Astrocyte of the hippocampus (primary cell): ENCODE measurements at regions not wholly inside any gene's neighbourhood (a gene's known extent, or its start where the extent isn't known, plus 50 kb on each side); places are given as distances from the start of the nearest gene placed in this dataset.
"Not testable (repeated sequence)": the region's sequence is repeated elsewhere in the genome, so short reads cannot be mapped to it uniquely, and the experiment has no call there.

Source experiments
- DNase-seq: peaks from one replicate; pipeline ENCODE4 v3.0.0; 2011; ENCODE audit warnings: low read depth, low spot score

- no peak for DNase-seq
These were observed 169.5 kb upstream of the TAS2R1 start for GRCh38 chr5:9799606-9800005.

DNA sequence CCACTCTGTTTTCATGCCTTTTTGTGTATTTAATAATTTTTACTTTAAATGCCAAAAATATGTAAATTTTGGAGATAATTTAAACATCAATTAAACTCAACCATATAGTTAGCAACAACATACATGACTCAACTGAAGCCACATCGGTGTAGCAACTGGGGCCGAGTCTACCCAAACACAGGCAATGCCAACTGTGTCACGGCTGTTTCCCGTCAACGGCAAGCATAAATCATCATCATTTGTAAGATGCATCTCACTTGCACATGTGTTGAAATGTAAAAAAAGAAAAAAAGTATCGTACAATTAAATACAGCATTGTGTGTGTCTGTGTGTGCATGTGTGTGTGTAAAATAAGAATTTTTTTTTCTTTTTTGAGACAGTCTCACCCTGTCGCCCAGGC is 160.1 kb upstream of the TAS2R1 start:
- no peak for DNase-seq

DNA sequence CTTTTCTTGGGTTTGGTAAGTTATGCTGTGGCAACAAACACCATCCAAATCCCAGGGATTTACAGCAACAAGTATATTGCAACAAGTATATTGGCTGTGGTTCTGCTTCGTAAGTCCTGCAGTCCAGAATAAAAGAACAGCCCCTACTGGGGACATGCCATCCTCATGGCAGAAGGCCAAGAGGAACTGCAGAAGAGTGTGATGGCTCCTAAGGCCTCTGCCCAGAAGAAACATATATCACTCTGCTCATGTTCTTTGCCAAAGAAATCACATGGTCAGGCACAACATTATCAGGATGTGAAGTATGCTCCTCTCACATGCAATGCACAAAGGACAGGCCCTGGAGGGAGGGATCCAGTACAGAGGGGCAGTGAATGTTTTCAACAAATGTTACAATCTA is 159.6 kb upstream of the TAS2R1 start:
- no peak for DNase-seq

DNA sequence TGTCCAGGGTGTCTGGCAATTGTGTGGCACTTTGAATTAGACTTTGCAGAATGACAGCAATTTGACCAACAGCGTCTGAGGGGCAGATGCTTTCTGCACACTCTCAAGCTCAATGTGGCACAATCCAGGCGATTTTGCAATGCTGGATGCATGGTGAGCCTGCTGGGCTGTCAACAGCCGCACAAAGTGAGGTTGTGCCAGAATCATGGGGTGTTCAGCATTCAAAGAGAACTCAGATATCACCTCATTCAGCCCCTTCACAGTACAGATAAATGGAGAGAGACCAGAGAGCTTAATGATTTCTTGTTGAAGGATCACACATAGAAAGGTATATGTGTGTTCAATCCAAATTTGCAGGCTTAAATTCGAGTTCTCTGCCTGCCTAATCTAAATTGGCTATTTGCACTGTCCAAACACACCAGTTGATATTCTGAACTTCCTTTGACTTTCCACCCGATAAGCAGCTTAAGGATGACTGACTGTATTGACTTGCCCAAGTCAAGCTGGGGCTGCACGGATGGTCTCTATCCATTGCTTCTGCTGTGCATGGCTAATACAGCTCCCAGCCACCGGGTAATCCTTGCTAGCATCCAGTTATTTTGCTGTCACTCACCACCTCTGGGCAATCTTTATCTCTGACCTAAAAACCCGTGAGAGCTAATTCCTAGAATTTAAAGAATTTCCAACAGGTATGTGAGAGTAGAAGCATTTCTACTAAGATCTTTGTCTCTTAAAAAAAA is 157.9 kb upstream of the TAS2R1 start:
- no peak for DNase-seq

DNA sequence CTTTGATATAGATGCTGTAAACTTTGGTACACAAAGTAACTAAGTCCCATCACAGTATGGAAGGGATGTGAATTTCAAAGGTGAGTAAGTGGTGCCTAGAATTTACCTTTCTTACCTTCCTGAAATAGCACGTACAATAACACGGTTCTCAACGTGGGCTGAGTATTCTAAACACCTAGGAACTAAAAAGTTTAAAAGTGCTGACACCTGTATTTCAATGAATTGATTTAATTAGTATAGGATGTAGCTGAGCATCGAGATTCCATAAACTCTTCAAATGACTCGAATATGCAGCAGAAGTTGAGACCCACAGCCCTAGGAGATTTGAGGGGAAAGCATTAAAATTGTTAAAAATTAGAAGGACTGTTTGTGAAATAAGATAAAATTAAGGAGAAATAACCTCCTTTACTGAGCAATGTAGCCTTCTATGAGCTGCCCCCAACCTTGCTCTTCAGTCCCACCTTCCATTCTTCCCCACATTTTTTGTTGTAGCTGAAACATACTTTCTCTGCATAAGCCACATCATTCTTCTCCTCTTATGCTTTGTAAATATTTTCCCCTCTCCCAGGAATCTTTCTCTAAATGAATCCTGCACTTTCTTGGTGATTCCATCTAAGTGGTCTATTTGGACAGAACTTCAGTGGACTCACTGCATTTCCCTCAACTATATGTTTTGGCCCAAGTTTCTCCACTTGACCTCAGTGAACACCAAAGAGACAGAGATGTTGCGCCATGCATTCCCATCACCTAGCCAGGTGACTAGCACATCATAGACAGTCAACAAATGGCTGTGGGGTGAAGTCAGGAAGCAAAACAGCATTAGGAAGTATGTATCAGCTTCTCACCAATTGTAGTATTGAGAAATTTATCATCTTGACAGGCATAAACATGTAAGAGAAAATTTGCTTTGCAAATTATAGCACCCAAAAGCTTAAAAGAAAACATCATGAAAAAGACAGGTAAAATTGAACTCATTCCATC is 156.5 kb upstream of the TAS2R1 start:
- no peak for DNase-seq

GRCh38 chr5:9785751-9786150 is 155.6 kb upstream of the TAS2R1 start:
- no peak for DNase-seq

GRCh38 chr5:9784231-9784630 is 154.1 kb upstream of the TAS2R1 start:
- DNase-seq = no peak

DNA sequence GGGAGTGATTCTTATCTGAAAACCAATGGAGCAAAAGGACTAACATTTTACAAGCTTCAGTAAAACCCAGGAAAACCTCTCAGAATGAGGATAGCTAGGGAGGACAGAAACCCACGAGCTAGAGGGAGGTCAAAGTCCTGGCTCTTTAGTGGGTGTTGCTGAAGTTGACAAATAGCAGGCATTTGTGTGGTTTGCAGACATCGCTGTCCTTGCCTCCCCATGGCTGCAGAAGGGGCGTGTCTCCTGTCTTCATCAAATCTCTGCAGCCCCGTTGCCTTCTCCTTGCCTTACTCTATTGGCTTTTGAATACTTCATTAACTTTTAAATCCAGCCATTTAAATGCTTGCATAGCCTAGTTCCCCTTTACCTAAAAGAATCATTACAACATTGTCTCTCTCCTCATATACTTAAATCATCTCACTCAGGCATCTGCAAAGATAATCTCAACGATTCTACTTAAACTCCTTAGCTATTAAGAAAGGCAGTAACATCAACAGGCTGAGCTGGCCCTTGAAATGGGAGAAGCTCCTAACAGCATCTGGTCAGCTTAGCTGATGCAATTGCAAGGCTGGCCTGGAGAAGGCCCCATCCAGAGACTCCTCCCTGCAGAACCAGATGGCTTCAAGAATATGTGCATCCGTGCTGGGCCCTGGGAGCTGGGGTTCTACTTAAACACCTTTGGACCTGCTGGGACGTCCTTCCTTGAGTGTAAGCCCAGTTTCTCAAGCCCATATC is 152.8 kb upstream of the TAS2R1 start:
- no peak for DNase-seq

GRCh38 chr5:9781890-9782289 is 151.7 kb upstream of the TAS2R1 start:
- DNase-seq = no peak

GRCh38 chr5:9781275-9781674 is 151.1 kb upstream of the TAS2R1 start:
- DNase-seq = no peak

GRCh38 chr5:9780501-9780900 is 150.3 kb upstream of the TAS2R1 start:
- DNase-seq = no peak

DNA sequence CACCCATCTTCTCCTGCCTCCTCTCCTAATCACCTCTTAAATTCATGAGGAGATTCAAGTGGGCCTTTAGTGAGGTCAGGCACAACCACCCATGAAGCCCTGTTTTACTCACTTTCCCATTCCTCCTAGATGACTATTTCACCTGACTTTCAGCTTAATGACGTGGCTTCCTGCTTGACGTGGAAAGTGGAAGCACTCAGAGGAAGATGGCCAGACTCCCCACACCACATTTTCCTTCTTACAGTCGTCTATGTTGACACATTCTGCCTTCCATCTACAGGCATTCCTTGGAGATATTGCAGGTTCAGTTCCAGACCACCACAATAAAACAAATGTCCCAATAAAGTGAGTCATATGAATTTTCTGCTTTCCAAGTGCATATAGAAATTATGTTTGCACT is 146.4 kb upstream of the TAS2R1 start:
- DNase-seq = peak; percentile 10

- no peak for DNase-seq
These were observed 145.2 kb upstream of the TAS2R1 start for GRCh38 chr5:9775339-9775738.

GRCh38 chr5:9774472-9775079 is 144.4 kb upstream of the TAS2R1 start:
- peak; percentile 71 for DNase-seq

DNA sequence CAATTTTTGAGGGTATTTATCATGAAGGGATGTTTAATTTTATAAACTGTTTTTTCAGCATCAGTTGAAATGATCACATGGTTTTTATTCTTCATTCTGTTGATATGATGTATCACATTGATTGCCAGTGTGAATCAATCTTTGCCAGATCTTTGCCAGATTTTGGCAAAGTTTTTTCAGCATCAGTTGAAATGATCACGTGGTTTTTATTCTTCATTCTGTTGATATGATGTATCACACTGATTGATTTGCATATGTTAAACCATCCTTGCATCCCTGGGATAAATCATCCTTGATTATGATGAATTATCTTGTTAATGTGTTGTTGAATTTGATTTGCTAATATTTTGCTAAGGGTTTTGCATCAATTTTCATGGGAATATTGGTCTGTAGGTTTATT is 140.9 kb upstream of the TAS2R1 start:
- no peak for DNase-seq

DNA sequence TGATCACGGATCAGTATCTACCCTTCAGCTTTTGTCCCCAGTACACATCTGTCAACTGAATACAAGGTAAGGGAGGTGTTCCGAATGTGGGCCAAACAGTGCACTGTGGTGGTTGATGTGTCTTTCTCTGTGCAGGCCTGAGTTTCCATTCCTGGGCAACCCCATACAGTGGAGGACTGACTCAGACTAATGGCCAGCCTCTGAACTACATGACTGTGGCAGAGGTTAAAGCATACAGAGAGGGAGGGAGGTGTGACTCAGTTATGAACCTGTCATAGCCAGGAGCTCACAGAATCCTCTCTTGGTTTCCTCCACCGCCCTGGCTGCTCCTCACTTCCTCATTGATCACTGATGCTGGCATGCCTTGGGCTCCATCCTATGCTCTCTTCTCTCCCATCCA is 136.4 kb upstream of the TAS2R1 start:
- peak; percentile 4 for DNase-seq

GRCh38 chr5:9765419-9766140 is 135.4 kb upstream of the TAS2R1 start:
- no peak for DNase-seq

DNA sequence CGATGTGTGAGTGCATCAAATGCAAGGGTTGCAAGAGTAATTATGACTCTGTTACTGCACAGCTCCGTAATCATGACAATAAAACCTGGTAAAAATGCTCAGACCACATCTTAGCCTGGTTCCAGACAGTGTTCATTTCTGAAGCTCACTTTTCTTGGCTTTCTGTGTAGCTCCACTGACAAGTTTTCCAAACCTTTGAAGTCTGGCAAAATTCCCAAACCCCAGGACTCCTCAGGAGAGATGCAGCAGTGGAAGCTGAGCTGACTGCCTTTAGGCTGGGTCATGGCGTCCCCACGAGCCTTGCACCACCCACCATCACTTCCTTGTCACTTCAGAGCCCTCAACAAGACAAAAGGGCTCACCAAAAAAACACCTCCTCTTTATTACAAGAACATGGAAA is 131.6 kb upstream of the TAS2R1 start:
- peak; percentile 38 for DNase-seq

DNA sequence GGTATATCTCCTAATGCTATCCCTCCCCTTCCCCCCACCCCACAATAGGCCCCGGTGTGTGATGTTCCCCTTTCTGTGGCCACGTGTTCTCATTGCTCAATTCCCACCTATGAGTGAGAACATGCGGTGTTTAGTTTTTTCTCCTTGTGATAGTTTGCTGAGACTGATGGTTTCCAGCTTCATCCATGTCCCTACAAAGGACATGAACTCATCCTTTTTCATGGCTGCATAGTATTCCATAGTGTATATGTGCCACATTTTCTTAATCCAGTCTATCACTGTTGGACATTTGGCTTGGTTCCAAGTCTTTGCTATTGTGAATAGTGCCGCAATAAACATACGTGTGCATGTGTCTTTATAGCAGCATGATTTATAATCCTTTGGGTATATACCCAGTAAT is 122.5 kb upstream of the TAS2R1 start:
- DNase-seq = not testable (repeated sequence)

DNA sequence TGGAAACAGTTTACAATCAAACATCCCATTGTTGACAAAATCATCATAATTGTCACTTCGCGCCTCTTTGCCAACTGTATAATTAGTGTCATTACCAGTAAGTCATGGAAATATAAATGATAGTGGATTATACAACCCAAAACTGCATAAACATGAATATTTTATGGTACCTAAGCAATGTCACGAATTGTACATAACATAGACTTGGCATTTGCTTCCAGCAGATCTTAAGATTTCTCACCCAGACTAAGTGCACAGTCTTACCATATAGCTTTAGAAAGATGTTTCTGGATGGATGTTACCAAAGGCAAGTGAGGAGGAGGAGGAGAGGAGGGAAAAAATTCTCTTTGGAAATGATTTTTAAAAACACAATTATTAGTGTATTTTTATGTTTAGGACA is 113.4 kb upstream of the TAS2R1 start:
- DNase-seq = no peak

DNA sequence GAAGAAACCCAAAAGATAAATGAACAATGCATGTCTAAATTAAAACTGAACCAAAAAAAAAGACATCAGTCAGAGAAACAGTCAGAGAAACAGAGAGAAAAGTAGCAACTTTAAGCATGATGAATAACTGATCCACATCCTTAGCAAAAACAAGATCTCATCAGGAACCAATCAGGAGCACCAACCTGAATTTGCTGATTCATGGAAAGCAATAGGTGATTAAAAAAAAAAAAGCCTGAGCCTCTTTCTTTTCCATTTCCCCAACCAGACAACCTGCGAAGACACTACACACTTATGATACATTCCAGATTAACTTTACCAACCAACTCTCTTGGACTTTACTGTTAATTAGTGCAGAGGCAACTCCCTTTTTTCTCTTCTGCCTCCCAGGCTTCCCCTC is 112.7 kb upstream of the TAS2R1 start:
- DNase-seq = no peak
